HG03039 (cell line): ENCODE measurements at regions not wholly inside any gene's neighbourhood (a gene's known extent, or its start where the extent isn't known, plus 50 kb on each side); places are given as distances from the start of the nearest gene placed in this dataset.

ENCODE experiments used
- ATAC-seq: cut with Tn5 transposase; IDR thresholded peaks from one replicate; pipeline ENCODE4 v1.9.1; 2021; ENCODE audit warnings: mild to moderate bottlenecking, moderate library complexity; ENCODE audit not compliant: unreplicated experiment

DNA sequence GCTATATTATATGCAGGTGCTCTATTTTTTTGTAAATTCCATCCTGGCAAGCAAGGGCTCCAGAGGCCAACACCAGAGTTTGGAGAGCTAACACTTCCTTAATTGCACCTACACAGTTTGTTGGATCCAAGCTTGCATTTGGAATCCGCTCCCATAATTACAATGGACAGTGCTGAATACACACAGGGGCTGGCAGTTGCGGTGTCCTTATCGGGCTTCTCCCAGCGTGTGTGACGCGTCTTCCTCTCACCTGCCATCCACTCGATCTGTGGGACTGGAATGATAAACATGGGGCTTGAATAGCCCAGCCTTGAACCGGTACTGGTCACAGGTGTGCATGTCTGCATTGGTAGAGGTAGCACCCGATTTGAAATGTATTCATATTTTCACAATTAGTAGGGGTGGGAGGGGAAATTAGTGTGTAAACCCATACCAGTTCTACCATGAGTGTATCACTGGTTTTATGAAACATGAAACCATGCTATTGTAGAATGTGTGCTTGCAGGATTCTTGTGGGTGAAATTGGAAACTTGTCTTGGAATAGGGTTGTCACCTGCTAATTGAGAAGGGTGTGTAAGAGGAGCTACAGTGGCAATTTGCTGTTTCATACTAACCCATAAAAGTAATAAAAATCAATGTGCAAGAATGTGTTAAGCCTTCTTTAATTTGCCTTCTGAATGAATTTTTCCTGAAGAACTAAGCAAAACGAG, 316.5 kb downstream of the WDR11 start:
- ATAC-seq, result no peak

DNA sequence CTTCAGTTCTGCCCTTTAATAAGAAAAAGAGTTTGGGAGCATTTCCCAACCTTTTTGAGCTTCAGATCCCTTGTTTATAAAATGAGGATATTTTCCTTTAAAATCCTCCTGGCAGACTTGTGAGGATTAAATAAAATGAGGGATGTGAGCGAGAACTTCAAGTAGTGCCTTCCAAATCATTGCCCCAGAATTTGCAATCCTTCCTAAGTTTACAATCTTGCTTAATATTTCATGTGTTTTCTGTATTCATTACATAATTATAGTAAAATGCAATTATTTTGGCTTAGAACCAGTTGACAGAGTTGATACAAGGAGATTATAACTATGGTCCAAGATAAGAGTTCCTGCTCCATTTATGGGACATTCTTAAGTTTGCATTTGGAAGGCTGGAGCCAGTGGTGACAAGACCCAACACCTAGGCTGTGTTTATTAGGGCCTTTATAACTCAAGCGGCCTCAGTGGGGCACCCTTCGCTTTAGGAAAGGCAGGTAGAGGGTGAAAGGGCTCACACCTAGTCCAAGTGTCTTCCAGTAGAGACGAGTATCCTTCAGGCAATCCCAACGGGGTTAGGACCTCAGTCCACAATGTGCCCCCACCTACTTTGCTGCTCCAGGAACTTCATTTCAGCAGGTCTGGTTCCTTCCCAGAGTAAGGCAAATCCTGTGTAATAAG, 317.5 kb downstream of the WDR11 start:
- no peak for ATAC-seq

DNA sequence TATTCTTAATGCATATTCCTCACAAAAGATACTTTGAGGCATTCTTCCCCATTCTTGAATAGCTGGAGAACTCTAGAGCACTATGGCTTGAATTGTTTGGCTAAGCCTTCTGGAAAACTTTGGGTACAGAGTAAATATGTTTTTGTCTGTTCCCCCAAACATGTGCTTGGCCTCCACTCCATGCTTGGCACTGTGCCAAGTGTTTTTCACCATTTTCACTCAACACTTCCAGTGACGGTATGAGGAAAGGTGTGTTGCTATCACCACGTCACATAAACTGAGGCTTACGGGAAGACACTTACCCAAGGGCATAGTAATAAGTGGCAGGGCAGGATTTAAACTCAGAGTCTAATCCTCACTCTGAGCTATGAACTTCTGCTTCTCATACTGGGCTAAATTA, 318.2 kb downstream of the WDR11 start:
- no peak for ATAC-seq

DNA sequence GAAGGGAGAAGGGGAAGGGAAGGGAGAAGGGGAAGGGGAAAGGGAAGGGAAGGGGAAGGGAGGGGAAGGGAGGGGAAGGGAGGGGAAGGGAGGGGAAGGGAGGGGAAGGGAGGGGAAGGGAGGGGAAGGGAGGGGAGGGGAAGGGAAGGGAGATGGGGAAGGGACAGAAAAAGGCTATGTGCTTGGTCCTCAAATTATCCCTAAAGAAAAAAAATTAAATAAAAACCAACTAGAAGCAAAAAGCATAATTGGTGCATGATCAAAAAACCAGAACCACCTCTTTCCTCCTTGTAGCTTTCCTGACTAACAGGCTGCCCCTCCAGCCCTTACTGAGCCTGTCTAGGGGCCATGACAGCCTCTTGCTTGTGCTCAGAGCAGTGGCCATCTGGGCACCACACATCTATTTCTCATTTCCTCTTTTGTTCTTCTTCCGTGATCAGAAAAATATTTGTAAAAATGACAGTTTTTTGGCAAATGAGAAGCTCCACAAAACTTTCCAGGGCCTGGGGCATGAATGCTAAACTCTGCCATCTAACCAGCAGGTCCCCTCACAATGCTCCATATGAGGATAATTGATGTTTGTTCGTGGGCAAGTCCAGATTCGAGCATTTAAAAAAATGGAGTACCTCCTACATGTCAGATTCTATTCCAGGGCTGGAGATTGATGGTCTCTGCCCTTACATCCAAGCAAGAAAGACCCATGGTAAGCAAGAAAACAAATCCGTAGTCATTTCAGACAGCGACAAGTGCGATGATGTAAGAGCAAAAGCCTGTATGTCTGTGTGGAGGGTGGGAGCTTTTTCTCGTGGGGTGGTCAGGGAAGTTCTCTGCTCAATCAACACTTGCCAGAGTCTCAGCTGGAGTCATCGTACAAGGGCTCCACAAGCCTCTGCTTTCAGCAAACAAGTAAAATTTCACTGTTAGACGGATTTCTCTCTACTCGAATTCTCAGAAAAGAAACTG, 320.9 kb downstream of the WDR11 start:
- no peak for ATAC-seq

DNA sequence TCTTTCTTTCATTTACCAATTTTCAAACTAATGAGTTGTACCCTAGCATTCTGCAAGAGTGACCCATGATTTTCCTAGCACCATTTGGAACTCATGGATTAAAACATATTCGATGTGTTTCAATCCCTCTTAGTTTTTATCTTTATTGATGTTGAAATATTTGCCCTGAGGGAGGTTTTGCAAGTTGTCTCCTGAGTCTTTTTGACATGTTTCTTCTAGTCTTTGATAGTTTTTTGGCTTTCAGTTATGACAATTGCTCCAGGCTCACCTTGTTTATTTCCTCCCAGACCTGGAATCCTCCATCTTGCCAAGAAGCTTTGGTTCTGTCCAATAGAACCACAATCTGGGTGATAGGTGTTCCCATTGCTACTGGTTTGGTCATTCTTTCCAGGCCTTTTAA, 327.8 kb downstream of the WDR11 start:
- ATAC-seq, result no peak

DNA sequence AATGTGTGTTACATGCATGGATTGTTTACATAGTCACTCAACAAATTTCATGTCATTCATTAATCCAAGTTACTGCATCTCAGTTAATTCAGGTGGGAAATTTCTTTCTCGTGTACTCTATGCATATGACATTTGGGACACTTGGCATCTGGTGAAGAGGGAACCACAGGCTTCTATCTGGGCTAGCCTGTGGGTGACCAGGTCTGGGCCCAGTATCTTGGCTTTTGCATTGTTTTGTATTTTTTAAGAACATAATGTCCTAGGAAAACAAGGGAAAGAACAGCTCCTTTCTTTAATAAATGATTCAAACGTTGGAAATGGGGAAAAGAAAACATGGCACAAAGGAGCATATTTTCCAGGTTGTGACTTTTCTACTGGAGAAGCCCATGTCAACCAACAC, 331.1 kb downstream of the WDR11 start:
- no peak for ATAC-seq

DNA sequence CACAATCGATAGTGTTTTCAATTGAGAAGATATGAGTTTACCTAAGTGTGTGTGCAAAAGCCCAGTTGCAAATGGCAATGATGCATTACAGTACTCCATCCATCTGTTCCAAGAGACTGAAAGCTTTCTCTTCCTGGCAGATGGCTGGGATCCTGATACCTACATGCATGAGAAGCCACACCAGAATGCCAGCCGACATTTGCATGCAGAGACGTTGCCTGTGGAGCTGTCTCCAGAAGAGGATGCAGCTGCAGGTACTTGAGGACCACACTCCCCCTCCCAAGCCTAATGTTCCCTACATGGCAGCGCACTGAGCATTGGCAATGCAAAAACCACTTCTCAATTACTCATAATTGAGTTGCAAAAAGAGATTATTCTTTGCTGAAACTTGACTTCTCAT, 332.1 kb downstream of the WDR11 start:
- no peak for ATAC-seq

DNA sequence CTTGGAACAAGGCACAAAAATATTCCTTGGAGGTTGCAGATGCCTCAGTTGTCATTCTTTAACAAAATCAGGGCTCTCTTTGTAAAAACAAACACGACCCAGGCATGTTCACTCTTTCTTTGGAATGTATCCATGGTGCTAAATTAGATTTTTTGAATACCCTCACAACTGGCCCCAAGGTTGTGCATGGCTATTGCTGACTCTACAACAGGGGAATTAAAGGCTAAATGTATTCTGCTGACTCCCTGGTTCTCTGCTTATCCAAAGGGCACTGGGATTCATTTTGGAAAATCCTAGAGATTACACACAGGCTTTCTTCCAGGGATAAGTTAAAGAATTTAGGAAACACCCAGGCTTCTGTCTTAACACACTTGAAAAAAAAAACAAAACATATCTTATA, 332.5 kb downstream of the WDR11 start:
- ATAC-seq, result no peak

DNA sequence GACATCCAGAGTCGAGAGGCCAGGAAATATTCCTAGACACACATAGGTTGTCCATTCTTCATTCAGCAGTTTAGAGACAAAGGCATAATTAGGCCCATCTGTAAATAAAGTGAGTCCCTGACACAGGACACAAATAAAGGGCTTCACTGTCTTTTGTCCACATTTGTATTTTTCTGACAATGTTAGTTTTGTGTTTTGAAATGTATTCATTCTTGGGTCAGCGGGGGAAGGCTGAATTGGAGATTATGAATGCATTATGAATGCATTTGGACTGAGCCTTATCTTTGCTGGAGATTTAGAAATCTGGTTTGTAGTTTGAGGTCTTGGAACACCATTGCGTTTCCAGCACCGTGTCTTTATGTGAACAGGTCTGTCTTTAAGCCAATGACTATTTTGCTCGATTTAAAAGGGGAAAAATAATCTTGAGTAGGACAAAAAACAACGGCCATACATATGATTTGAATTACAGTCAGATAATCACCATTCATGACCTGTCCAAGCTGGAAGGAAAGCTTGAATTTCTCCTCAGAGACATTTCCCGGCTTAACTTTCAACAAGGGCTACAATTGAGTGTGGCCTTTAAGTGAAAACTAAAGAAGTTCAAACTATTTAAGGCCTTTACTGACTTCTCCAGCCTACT, 334.8 kb downstream of the WDR11 start:
- no peak for ATAC-seq

DNA sequence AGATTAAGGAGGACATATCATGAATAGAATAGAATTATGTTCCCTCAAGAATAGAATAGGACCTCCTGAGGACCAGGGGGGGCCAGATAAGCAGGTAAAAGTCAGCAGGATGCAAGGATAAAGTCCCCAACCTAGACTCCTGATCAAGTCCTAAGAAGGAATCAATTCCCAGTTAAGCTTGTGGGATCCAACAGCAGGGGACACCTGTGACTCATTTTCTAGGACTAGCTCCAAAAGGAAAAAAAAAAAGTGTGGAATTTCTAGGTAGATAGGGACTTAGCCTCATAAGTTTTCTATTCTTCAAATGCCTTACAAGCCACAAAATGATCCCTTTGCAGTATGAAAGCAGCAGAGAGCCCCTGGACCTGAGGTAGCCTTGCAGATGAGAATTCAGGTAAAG, 336.2 kb downstream of the WDR11 start:
- no peak for ATAC-seq

DNA sequence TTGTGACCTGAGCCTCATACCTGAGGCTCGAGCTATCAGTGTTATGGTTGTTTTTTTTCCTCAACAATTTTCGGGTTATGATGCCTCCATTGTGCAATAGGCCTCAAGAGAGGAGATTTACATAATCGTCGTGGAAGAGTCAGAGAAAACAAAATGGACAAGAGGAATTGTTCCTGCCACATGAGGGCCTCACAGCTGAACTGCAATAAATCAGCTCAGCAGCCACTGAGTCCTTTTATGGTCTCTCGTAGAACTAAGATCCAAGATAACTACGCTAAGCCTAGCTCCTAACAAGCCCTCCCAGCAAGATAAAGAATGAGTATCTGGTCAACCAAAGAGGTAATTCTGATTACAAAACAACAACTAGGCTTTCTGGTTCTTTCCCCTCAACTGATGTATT, 336.8 kb downstream of the WDR11 start:
- no peak for ATAC-seq

DNA sequence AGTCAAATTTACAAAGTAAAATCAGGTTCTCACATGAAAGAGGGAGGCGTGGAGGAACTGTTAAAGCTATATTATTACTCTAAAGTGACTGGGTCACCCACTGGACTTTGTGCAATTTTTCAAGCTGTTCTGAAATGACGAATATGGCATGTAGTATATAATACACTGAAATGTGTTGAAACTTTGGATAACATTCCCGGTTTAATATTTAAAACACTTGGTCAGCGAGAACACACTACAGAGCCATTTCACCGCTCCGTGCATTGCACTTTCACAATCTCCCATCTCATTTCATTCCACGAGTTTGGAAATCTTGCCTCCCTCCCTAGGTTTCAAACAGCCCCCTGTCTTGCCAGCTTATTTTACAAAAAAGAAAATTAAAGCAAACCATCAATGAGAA, 337.9 kb downstream of the WDR11 start:
- ATAC-seq, result no peak

DNA sequence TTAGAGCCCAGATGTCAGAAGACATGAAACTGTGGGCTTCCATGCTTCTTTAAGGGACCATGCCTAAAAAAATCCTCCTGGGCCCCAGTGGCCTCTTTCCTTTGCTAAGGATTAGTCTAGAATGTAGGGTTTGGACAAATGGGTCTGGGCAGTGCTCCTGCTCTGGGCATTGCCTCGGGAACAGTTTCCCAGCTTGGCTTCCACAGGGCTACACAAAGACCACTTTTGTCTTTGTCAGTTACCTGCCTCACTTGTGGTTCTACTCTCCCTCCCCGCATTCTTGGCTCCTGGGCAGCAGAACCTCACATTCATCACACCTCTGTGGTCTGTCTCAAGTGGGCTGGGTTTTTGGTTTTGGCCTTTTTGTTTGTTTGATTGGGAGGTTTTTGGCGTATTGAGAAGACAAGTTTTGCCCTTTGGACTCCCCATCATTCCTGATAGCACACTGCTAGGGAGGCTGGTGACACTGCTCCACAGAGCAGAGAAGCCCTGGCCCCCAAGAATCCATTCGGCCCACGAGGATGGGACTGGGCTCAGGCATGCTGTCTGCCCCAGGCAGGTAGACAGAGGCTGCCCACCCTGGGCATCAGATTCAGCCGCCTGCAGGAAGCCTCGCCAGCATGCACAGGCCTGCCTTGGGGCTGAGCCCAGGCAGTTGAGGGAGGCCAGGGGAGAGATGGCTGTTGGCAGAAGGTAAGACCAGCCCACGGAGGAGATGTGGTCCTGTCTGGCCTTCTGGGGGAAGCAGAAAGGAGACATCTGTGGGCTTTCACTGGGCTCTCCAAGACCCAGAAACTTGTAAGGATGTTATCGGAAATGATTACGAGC, 343.7 kb downstream of the WDR11 start:
- ATAC-seq, result no peak

DNA sequence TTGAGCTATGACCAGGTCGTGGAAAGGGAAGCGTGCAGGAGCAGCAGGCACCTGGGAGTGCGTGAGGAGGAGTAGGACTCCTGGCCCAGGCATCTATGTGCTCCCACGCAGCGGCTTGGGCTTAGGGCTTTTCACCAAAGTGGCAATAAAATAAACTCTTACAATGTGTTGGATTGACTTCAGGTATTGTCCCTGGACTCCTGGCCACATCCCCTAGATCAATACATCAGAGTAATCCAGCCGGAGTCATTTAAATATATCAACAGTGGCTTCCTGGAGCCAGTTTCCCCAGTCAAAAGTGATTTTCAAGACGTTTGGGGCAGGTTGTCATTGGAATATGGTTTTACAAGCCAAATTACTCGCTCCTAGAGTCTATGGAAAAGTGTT, 344.4 kb downstream of the WDR11 start:
- ATAC-seq, result no peak

DNA sequence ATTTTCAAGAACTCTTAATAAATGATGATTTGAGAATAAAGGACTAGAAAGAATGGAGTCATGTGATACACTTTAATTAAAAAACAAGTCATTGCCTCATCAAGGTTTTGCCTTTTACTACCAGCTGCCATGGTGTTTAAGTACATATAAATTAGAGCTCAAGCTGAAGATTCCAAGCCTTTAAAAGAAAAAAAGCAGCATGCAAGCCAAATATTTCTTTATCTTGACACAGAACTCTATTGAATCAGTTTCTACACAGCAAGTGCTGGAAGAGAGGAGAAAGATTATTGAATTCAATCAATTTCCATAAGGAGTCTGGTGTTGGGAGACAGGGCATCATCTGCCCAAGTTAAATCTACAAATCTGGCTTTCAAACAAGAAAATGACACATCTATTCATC, 347.9 kb downstream of the WDR11 start:
- ATAC-seq, result no peak

DNA sequence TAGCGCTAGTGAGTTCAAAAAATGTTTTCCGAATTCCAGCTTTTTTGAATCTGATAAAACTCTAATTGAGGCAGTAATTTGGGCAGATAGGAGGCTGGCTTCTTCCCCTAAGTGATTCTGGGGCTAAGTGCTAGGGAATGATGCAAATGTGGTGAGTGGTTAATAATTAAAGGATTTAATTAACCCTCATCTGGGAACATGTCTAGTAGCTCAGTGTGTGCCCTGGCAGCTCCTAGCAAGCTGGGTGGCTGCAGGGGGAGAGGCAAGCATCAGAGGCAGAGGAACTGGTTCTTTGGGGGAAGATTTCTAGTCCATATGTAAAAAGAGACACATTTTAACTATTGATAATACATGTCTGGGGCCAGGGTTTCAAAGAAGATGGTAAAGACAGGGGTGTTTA, 354.5 kb downstream of the WDR11 start:
- ATAC-seq, result no peak

DNA sequence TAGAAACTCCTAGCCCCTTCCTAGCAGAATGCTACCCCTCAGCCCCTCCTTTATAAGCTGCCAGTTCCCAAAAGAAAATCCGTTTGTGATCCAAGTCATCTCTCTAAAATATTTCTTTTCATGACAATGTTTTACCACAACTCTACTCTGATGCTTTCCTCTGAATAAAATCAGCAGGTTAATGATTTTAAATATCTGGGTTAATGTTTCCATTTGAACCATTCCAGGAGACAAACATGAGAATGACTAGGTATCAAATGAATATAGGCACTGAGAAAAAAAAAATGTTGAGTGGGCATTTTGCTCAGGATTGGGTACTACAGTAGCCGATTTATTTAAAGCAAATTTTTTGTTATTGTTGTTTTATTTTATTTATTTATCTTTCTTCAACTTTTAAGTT, 360.3 kb downstream of the WDR11 start:
- ATAC-seq, result no peak

DNA sequence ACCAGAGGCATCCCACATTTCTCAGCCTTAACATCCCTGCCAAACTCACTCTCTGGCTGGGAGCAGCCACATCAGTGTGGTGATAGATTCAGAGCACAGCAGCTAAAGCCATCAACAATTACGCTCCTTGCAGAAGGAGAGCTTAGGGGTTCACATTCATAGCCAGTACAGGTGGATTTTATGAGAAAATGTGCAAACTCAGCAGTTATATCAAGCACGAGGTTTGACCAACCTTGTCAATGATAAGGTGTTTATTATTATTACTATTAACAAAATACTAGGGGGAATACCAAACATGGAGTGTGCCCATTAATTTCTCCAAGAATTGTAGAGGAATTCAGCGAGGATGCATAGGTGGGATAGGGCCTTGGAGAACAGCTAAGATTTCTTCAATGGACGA, 362.3 kb downstream of the WDR11 start:
- ATAC-seq, result no peak

DNA sequence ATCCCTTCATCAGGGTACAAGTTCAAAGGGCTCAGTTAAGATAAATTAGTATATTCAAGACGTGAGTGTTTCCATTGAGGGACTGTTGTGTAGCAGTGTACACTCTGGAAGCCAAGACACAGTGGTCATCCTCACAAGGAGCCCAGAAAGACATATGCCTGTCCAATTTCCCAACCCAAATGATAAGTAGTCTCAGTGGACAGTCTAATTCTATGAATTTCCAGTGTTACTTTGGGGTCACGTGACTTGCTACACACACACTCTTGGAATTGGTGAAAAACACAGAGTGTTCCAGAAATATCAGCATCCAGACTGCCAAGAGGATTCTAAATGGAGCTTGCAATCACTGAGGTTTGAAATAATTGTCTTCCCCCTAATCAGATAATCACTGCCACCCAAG, 365.1 kb downstream of the WDR11 start:
- ATAC-seq, result no peak

DNA sequence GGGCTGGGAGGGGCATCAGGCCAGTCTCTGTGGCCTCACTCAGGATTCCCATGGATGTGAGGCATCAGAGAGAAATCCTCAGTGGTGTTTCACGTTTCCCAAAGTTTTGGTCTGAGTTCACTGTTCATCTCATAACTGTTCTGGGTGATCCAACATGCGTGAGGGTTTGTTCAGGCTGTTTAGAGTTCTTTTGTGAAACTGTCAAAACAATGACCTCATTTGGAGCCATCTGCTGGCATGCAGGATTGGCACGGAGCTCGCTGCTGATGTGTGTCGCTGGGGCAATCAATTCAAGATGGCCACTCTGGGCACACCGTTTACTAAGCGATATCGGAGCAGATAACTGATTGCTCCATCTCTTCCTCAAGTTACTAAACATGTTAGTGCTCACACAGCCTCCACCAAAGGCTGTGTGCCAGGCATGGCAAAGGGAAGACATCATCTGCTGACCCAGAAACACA, 365.6 kb downstream of the WDR11 start:
- no peak for ATAC-seq
